Body of pancreas (tissue), 4 donors: ENCODE measurements at regions not wholly inside any gene's neighbourhood (a gene's known extent, or its start where the extent isn't known, plus 50 kb on each side); places are given as distances from the start of the nearest gene placed in this dataset.
"Not testable (repeated sequence)": the region's sequence is repeated elsewhere in the genome, so short reads cannot be mapped to it uniquely, and the experiment has no call there.

ENCODE experiments used
- ATAC-seq: fragments of 150-250 bp; one replicate; pipeline ENCODE4 v1.9.1; 2016
- DNase-seq, 4 donors: peaks; one replicate each; pipeline ENCODE4 v3.0.0-alpha.2; 2019
- H3K27ac ChIP-seq, 4 donors: fragments of 200-600 bp; sonication (generic); 1 replicate in 3 of 4; 2 replicates in 1 of 4; pipeline versions ENCODE4 v1.5.1 to v1.6.1; 2016 to 2019; ENCODE audit warnings: mild to moderate bottlenecking in 1 of 4, mixed read lengths in 1 of 4, moderate library complexity in 1 of 4
- H3K27me3 ChIP-seq, 2 donors: fragments of 200-600 bp; sonication (generic); one replicate each; pipeline ENCODE4 v1.6.0; 2016; ENCODE audit warnings: mild to moderate bottlenecking in 1 of 2
- H3K36me3 ChIP-seq, 2 donors: fragments of 200-600 bp; sonication (generic); replicated peaks in 1 of 2; 2 replicates each; pipeline ENCODE4 v1.5.1; 2016; ENCODE audit warnings: low read depth in 2 of 2; ENCODE audit not compliant: insufficient read depth in 1 of 2
- H3K4me1 ChIP-seq: fragments of 200-600 bp; sonication (generic); one replicate; pipeline ENCODE4 v1.6.0; 2016
- H3K4me3 ChIP-seq, 2 donors: fragments of 200-600 bp; sonication (generic); 1 replicate in 1 of 2; 2 replicates in 1 of 2; pipeline ENCODE4 v1.5.1; 2016 to 2019
- H3K9me3 ChIP-seq, 3 donors: fragments of 200-600 bp; sonication (generic); 1 replicate in 2 of 3; 2 replicates in 1 of 3; pipeline ENCODE4 v1.5.1; 2016
- POLR2A ChIP-seq, 3 donors: fragments of 450-650 bp; IDR thresholded peaks; one replicate each; pipeline ENCODE4 v1.6.1; 2016; ENCODE audit warnings: antibody characterized with exemption in 3 of 3, mild to moderate bottlenecking in 2 of 3
- WGBS, 2 donors: methylation state at CpG; one replicate each; pipeline ENCODE4 v1.1.5; 2017; 5-methylcytosine and 5-hydroxymethylcytosine counted together
- intact Hi-C: fragments of 100-400 bp; cut with DNase I; formaldehyde crosslinking; loops from one replicate; pipeline ENCODE4 v1.15.1; 2023
- TF ChIP-seq, protein P1 (sequence below), 7 experiments: fragments of 450-650 bp in 4 of 7; fragments of 200-600 bp in 3 of 7; sonication (generic) in 3 of 7; IDR thresholded peaks; one replicate each; pipeline ENCODE4 v1.5.1; 2016 to 2019; ENCODE audit warnings: antibody characterized with exemption in 7 of 7

DNA sequence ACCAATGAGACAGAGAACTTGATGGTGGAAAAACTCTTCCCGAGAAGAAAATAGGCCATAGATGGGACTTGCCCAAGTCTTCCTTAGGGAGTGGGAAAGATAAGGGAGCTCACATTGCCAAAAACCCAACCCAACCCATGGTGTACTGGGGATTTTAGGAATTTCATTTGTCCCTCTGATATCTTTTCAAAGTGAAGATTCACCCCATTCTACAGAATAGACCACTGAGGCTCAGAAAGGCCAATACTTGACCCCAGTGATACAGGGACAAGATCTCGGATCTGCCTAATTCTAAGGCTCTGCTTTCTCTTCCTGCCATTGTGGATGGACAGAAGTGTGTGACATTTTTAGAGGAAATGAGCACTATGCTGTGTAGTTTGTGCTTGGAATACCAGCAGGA, 159.0 kb downstream of the MYCN start:
- intact Hi-C loops: no loop called here
- Histone ChIP-seq H3K27me3 (no peaks in the 10 kb centered on the region), H3K9me3 (no peaks in the 10 kb centered on the region), H3K4me1 (no peaks in the 10 kb centered on the region), H3K27ac (no peak overlapping the region), H3K36me3 (no peaks in the 10 kb centered on the region), H3K4me3 (no peak overlapping the region)
- TF ChIP-seq, protein P1, sequence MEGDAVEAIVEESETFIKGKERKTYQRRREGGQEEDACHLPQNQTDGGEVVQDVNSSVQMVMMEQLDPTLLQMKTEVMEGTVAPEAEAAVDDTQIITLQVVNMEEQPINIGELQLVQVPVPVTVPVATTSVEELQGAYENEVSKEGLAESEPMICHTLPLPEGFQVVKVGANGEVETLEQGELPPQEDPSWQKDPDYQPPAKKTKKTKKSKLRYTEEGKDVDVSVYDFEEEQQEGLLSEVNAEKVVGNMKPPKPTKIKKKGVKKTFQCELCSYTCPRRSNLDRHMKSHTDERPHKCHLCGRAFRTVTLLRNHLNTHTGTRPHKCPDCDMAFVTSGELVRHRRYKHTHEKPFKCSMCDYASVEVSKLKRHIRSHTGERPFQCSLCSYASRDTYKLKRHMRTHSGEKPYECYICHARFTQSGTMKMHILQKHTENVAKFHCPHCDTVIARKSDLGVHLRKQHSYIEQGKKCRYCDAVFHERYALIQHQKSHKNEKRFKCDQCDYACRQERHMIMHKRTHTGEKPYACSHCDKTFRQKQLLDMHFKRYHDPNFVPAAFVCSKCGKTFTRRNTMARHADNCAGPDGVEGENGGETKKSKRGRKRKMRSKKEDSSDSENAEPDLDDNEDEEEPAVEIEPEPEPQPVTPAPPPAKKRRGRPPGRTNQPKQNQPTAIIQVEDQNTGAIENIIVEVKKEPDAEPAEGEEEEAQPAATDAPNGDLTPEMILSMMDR (IDR thresholded peaks at IDR 0.05): no peak
- TF ChIP-seq POLR2A (IDR thresholded peaks at IDR 0.05): no peak
- 87 to 98% methylated on average over 2 of the region's 2 CpGs for WGBS, 2 donors
- DNase-seq (no peak), ATAC-seq (no peak)

DNA sequence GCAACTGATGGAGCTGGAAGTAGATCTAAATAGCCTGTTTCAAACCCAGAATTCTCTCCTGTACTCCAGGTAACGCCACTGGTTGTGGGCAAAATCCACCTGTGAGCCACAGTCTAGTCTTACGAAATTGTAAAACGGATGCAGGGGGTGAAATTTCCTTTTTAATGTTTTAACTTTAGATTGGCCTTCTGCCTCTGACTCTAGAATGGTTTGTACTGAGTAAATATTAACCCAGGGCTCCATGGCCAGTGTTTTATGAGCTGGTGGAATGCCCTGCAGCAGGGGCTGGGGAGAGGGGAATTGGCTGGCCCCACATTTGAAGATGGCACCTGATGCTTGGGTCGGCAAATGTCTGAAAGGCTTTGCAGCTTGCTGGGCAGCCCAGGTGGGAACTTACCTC, 156.6 kb downstream of the MYCN start:
- Histone ChIP-seq H3K9me3 (no peaks in the 10 kb centered on the region), H3K4me1 (peaks cover 6% of the 10 kb centered on the region), H3K36me3 (no peaks in the 10 kb centered on the region), H3K4me3 (no peak overlapping the region), H3K27me3 (no peaks in the 10 kb centered on the region), H3K27ac (peak overlapping the region in 2 of 4 donors; percentile 26 to 39)
- TF ChIP-seq, protein P1 (IDR thresholded peaks at IDR 0.05): no peak
- no peak for TF ChIP-seq POLR2A (IDR thresholded peaks at IDR 0.05)
- WGBS, 2 donors: 30 to 48% methylated on average over 4 of the region's 4 CpGs
- DNase-seq (peak in 1 of 4 donors; percentile 8), ATAC-seq (peak; percentile 42)
- intact Hi-C loops: no loop called here

DNA sequence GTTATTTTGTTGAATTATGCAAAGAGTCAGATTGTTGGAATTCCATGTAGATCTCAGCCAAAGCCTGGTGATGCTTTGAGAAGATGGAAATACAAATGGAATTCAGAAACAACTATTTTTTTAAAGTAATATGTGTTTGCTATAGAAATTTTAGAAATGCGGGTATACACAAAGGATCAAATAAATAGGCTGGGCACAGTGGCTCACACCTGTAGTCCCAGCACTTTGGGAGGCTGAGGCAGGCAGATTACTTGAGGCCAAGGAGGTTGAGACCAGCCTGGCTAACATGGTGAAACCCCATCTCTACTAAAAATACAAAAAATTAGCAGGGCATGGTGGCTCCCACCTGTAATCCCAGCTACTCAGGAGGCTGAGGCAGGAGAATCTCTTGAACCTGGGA, 155.1 kb downstream of the MYCN start:
- DNase-seq, H3K4me1 ChIP-seq, H3K4me3 ChIP-seq, H3K9me3 ChIP-seq, H3K27me3 ChIP-seq, intact Hi-C loops, H3K27ac ChIP-seq, ATAC-seq, H3K36me3 ChIP-seq: not testable (repeated sequence)
- 0 to 100% methylated on average over 1 of the region's 1 CpG for WGBS, 2 donors

DNA sequence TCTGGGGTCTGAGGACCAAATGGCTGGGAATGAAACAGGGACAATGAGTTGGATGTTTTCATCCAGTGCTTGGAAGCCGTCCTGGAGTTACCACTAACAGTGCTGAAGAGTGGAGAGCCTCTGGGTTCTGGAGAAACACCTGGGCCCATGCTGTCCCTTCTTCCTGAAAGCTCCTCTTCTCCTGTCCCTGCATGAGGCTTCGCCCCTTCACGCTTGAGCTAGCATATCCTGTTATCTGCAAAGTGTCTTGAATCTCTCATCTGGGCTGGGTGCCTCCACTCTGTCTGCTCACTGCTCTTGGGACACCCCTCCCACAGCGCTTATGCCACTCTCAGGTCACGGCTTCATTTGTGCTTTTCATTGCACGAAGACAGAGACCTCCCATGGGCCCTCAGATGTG, 154.5 kb downstream of the MYCN start:
- intact Hi-C loops: no loop called here
- Histone ChIP-seq H3K27me3 (no peaks in the 10 kb centered on the region), H3K36me3 (no peaks in the 10 kb centered on the region), H3K27ac (no peak overlapping the region), H3K4me1 (peaks cover 6% of the 10 kb centered on the region), H3K9me3 (no peaks in the 10 kb centered on the region), H3K4me3 (no peak overlapping the region)
- WGBS, 2 donors: 77 to 82% methylated on average over 6 of the region's 6 CpGs
- TF ChIP-seq, protein P1 (IDR thresholded peaks at IDR 0.05): no peak
- no peak for TF ChIP-seq POLR2A (IDR thresholded peaks at IDR 0.05)
- DNase-seq (no peak), ATAC-seq (no peak)

DNA sequence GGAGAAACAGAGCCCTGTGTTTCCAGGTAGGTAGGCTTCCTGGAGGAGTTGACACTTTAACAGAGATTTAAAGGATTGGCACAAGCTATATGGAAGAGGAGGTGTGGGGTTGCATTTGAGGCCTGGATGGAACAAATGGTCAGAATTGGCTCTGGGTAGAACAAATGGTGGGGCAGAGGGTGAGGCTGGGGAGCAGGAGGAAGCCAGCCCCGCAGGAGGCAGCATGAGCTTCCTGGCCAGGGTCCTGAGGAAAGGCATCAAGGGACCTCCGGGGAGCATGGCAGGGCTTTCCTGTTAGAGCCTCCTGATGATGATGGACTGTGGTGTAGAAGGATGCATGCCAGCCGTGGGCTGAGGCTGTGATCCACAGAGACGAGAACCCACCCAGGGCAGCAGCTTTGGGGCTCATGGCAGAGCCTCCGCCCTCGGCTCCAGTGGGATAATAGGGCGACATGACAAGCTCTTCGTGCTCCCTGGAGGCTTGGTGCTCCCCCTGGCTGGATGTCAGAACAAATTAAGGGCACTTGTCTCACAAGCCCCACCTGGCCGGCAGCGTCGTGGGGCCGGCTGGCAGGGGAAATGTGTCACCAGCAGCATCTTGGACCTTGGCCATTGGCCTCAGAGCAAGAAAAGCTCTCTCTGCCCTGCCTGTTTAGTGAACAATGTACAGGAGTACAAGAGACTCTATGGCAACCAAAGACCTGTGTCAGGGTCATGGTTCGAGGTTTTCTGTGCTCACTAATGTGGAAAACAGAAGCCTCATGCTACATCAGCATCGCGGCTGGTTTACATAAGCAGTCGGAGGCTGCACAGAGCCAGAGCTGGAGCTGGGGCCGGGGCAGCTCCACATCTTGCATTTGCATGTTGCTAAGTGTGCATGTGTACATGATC, 153.5 kb downstream of the MYCN start:
- 34 to 43% methylated on average over 7 to 12 of the region's 17 CpGs for WGBS, 2 donors
- Histone ChIP-seq H3K36me3 (no peaks in the 10 kb centered on the region), H3K27ac (no peak overlapping the region), H3K4me1 (peaks cover 6% of the 10 kb centered on the region), H3K4me3 (no peak overlapping the region), H3K9me3 (no peaks in the 10 kb centered on the region), H3K27me3 (no peaks in the 10 kb centered on the region)
- peak in 2 of 4 donors; percentile 10 to 14 for DNase-seq
- no peak for TF ChIP-seq POLR2A (IDR thresholded peaks at IDR 0.05)
- TF ChIP-seq, protein P1 (IDR thresholded peaks at IDR 0.05): no peak
- ATAC-seq: peak; percentile 30
- intact Hi-C loops: no loop called here
